Activated naive CD4-positive, alpha-beta T cell treated with Interleukin-2 at 50 U/mL for 16 hours (primary cell): ENCODE measurements at regions not wholly inside any gene's neighbourhood (a gene's known extent, or its start where the extent isn't known, plus 50 kb on each side); places are given as distances from the start of the nearest gene placed in this dataset.

Experiments
- DNase-seq: peaks from one replicate; pipeline ENCODE4 v3.0.0-alpha.2; 2020

GRCh38 chr2:217749008-217749407 is 253.8 kb downstream of the TNS1 start:
- no peak for DNase-seq

GRCh38 chr2:217746808-217747207 is 256.0 kb downstream of the TNS1 start:
- no peak for DNase-seq

GRCh38 chr2:217743966-217744761 is 258.6 kb downstream of the TNS1 start:
- no peak for DNase-seq

- DNase-seq = no peak
These were observed 259.4 kb downstream of the TNS1 start for GRCh38 chr2:217743407-217743806.

- DNase-seq = no peak
These were observed 260.0 kb downstream of the TNS1 start for GRCh38 chr2:217742841-217743240.

- no peak for DNase-seq
These were observed 260.5 kb downstream of the TNS1 start for GRCh38 chr2:217742276-217742675.

- no peak for DNase-seq
These were observed 261.3 kb downstream of the TNS1 start for GRCh38 chr2:217741381-217741955.

GRCh38 chr2:217740756-217741155 is 262.0 kb downstream of the TNS1 start:
- DNase-seq = no peak

- no peak for DNase-seq
These were observed 262.6 kb downstream of the TNS1 start for GRCh38 chr2:217740178-217740577.

- DNase-seq = no peak
These were observed 263.1 kb downstream of the TNS1 start for GRCh38 chr2:217739741-217740140.

- no peak for DNase-seq
These were observed 264.7 kb downstream of the TNS1 start for GRCh38 chr2:217738061-217738460.

- DNase-seq = no peak
These were observed 265.8 kb downstream of the TNS1 start for GRCh38 chr2:217736776-217737550.

- DNase-seq = no peak
These were observed 266.9 kb downstream of the TNS1 start for GRCh38 chr2:217735899-217736298.

- no peak for DNase-seq
These were observed 267.8 kb downstream of the TNS1 start for GRCh38 chr2:217735034-217735433.

GRCh38 chr2:217733461-217733860 is 269.3 kb downstream of the TNS1 start:
- DNase-seq = no peak

GRCh38 chr2:217732992-217733391 is 269.8 kb downstream of the TNS1 start:
- no peak for DNase-seq

GRCh38 chr2:217731805-217732204 is 271.0 kb downstream of the TNS1 start:
- DNase-seq = no peak

- DNase-seq = no peak
These were observed 273.3 kb downstream of the TNS1 start for GRCh38 chr2:217729421-217730053.

GRCh38 chr2:217727801-217728200 is 275.0 kb downstream of the TNS1 start:
- DNase-seq = no peak

- DNase-seq = no peak
These were observed 277.4 kb downstream of the TNS1 start for GRCh38 chr2:217725409-217725808.

- no peak for DNase-seq
These were observed 278.3 kb downstream of the TNS1 start for GRCh38 chr2:217724471-217724870.

GRCh38 chr2:217723981-217724380 is 278.8 kb downstream of the TNS1 start:
- DNase-seq = no peak

- DNase-seq = no peak
These were observed 279.8 kb downstream of the TNS1 start for GRCh38 chr2:217722883-217723472.
